ENCODE measurements at regions not wholly inside any gene's neighbourhood (a gene's known extent, or its start where the extent isn't known, plus 50 kb on each side); places are given as distances from the start of the nearest gene placed in this dataset.

GRCh38 chr1:38242506-38242905, 195.9 kb upstream of the POU3F1 start:
- no peak for TF ChIP-seq CTCF (IDR thresholded peaks at IDR 0.05; ENCODE audit: insufficient read depth, low read length, missing control alignments)
- no peak for DNase-seq (ENCODE audit: low read depth, low spot score)
- no peak overlapping the region for H3K4me3 ChIP-seq (ENCODE audit: low read depth, low read length)
- ChIA-PET CTCF (no interaction called here), POLR2A (no interaction called here)

- no peak overlapping the region for H3K4me3 ChIP-seq (ENCODE audit: low read depth, low read length)
- ChIA-PET POLR2A (interaction anchor here (0.6 kb wide), 1 partner anchor 156 kb away, joined by 3 read pairs; no protein-coding TSS in a partner anchor), CTCF (no interaction called here)
- no peak for TF ChIP-seq CTCF (IDR thresholded peaks at IDR 0.05; ENCODE audit: insufficient read depth, low read length, missing control alignments)
- DNase-seq (ENCODE audit: low read depth, low spot score), result no peak
These were observed 195.2 kb upstream of the POU3F1 start for GRCh38 chr1:38241594-38242334.

- ChIA-PET POLR2A (no interaction called here), CTCF (no interaction called here)
- no peak overlapping the region for H3K4me3 ChIP-seq (ENCODE audit: low read depth, low read length)
- DNase-seq (ENCODE audit: low read depth, low spot score), result no peak
- TF ChIP-seq CTCF (IDR thresholded peaks at IDR 0.05; ENCODE audit: insufficient read depth, low read length, missing control alignments), result no peak
These were observed 194.0 kb upstream of the POU3F1 start for GRCh38 chr1:38240618-38241017.

GRCh38 chr1:38239258-38239835, 192.8 kb upstream of the POU3F1 start:
- H3K4me3 ChIP-seq (ENCODE audit: low read depth, low read length), result no peak overlapping the region
- no peak for TF ChIP-seq CTCF (IDR thresholded peaks at IDR 0.05; ENCODE audit: insufficient read depth, low read length, missing control alignments)
- DNase-seq (ENCODE audit: low read depth, low spot score), result no peak
- ChIA-PET CTCF (no interaction called here), POLR2A (no interaction called here)

- no peak for TF ChIP-seq CTCF (IDR thresholded peaks at IDR 0.05; ENCODE audit: insufficient read depth, low read length, missing control alignments)
- ChIA-PET POLR2A (no interaction called here), CTCF (no interaction called here)
- DNase-seq (ENCODE audit: low read depth, low spot score), result no peak
- H3K4me3 ChIP-seq (ENCODE audit: low read depth, low read length), result no peak overlapping the region
These were observed 191.7 kb upstream of the POU3F1 start for GRCh38 chr1:38238294-38238693.

GRCh38 chr1:38235705-38236104, 189.1 kb upstream of the POU3F1 start:
- ChIA-PET CTCF (interaction anchor here (0.8 kb wide), 1 partner anchor 12 kb away, joined by 3 read pairs; no protein-coding TSS in a partner anchor), POLR2A (interaction anchor here (0.8 to 1.3 kb wide), 2 partner anchors 11 to 14 kb away, joined by 3 read pairs; no protein-coding TSS in a partner anchor)
- no peak for TF ChIP-seq CTCF (IDR thresholded peaks at IDR 0.05; ENCODE audit: insufficient read depth, low read length, missing control alignments)
- DNase-seq (ENCODE audit: low read depth, low spot score), result peak; percentile 88
- no peak overlapping the region for H3K4me3 ChIP-seq (ENCODE audit: low read depth, low read length)
